ENCODE measurements at regions not wholly inside any gene's neighbourhood (a gene's known extent, or its start where the extent isn't known, plus 50 kb on each side); places are given as distances from the start of the nearest gene placed in this dataset.

- TF ChIP-seq CTCF (IDR thresholded peaks at IDR 0.05) (no peak), ETV6 (CRISPR knock-in tag; IDR thresholded peaks at IDR 0.05) (no peak), E2F4 (CRISPR knock-in tag; IDR thresholded peaks at IDR 0.05; ENCODE audit: borderline replicate concordance, low read depth) (no peak)
These were observed 117.1 kb downstream of the FOXD2 start for GRCh38 chr1:47554901-47555300.

Data from WTC11 (cell line).